ENCODE measurements at regions not wholly inside any gene's neighbourhood (a gene's known extent, or its start where the extent isn't known, plus 50 kb on each side); places are given as distances from the start of the nearest gene placed in this dataset.

DNA sequence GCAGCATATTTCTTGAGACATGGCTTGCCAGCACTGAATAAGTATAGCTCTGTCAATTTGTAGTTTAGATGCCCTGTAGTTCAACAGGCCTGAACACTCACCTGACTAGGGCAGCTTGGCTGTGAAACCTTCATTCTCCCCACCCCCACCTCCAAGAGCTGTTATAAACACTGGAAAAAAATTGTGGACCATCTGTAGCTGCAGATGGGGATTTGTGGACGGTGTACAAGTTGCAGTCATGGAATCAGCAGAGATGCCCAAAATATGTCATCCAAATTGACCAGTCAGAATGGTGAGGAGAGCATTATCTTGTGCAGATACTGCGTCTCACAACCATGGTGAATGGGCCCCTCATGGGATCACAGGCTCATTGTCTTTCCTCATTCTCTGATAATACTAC lies 76.2 kb upstream of the PAQR3 start:
- TF ChIP-seq, protein P1, sequence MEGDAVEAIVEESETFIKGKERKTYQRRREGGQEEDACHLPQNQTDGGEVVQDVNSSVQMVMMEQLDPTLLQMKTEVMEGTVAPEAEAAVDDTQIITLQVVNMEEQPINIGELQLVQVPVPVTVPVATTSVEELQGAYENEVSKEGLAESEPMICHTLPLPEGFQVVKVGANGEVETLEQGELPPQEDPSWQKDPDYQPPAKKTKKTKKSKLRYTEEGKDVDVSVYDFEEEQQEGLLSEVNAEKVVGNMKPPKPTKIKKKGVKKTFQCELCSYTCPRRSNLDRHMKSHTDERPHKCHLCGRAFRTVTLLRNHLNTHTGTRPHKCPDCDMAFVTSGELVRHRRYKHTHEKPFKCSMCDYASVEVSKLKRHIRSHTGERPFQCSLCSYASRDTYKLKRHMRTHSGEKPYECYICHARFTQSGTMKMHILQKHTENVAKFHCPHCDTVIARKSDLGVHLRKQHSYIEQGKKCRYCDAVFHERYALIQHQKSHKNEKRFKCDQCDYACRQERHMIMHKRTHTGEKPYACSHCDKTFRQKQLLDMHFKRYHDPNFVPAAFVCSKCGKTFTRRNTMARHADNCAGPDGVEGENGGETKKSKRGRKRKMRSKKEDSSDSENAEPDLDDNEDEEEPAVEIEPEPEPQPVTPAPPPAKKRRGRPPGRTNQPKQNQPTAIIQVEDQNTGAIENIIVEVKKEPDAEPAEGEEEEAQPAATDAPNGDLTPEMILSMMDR (IDR thresholded peaks at IDR 0.05), result no peak
- TF ChIP-seq EZH2 (IDR thresholded peaks at IDR 0.05), result no peak
- no peak for TF ChIP-seq EZH2phosphoT487 (IDR thresholded peaks at IDR 0.05)

Measured in neural progenitor cell (in vitro differentiated cells).